ENCODE measurements at regions not wholly inside any gene's neighbourhood (a gene's known extent, or its start where the extent isn't known, plus 50 kb on each side); places are given as distances from the start of the nearest gene placed in this dataset.

- TF ChIP-seq, protein P1, sequence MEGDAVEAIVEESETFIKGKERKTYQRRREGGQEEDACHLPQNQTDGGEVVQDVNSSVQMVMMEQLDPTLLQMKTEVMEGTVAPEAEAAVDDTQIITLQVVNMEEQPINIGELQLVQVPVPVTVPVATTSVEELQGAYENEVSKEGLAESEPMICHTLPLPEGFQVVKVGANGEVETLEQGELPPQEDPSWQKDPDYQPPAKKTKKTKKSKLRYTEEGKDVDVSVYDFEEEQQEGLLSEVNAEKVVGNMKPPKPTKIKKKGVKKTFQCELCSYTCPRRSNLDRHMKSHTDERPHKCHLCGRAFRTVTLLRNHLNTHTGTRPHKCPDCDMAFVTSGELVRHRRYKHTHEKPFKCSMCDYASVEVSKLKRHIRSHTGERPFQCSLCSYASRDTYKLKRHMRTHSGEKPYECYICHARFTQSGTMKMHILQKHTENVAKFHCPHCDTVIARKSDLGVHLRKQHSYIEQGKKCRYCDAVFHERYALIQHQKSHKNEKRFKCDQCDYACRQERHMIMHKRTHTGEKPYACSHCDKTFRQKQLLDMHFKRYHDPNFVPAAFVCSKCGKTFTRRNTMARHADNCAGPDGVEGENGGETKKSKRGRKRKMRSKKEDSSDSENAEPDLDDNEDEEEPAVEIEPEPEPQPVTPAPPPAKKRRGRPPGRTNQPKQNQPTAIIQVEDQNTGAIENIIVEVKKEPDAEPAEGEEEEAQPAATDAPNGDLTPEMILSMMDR (IDR thresholded peaks at IDR 0.05) = no peak
- no peak for TF ChIP-seq POLR2A (IDR thresholded peaks at IDR 0.05)
These were observed 88.5 kb downstream of the GPR88 start for GRCh38 chr1:100626397-100626796.

Data from lower leg skin (tissue), 3 donors.